ENCODE measurements at regions not wholly inside any gene's neighbourhood (a gene's known extent, or its start where the extent isn't known, plus 50 kb on each side); places are given as distances from the start of the nearest gene placed in this dataset.

- no peak for TF ChIP-seq CTCF (IDR thresholded peaks at IDR 0.05; ENCODE audit: low read depth, low read length)
- no peak for TF ChIP-seq EZH2phosphoT487 (IDR thresholded peaks at IDR 0.05; ENCODE audit: low read depth)
These were observed 131.8 kb upstream of the DUSP10 start for GRCh38 chr1:221873673-221874072.
